HG02981 (cell line): ENCODE measurements at regions not wholly inside any gene's neighbourhood (a gene's known extent, or its start where the extent isn't known, plus 50 kb on each side); places are given as distances from the start of the nearest gene placed in this dataset.

ENCODE experiments used
- ATAC-seq: cut with Tn5 transposase; IDR thresholded peaks from one replicate; pipeline ENCODE4 v1.9.1; 2021; ENCODE audit warnings: mild to moderate bottlenecking, moderate library complexity; ENCODE audit not compliant: unreplicated experiment

- ATAC-seq, result no peak
Observed at GRCh38 chr15:38878926-38879325, 314.3 kb upstream of the RASGRP1 start.

DNA sequence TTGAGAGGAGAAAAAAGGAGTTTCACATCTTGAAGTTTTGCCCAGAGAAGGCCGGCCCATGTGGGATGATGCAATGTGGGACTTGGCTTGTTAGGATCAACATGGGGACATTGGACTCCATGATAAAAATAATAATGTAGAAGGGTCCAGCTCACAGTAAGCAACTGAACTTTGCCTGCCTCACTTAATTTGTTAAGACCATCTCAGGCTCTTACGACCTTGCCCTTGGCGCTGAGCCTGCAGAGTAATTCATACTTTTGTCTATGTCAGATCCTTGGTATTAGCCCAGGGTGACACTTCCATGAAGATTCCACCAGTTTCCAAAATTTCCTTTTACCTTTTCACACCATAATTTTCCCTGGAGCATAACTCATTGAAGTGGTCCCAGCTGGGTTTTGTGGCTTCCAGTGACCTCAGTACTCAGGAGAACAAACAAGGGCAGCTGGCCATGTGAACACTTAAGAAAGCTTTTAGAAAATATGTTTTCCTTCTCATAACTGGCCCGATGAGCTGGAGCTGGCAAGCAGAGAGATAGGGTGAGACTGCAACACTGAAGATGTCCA lies 315.4 kb upstream of the RASGRP1 start:
- no peak for ATAC-seq

DNA sequence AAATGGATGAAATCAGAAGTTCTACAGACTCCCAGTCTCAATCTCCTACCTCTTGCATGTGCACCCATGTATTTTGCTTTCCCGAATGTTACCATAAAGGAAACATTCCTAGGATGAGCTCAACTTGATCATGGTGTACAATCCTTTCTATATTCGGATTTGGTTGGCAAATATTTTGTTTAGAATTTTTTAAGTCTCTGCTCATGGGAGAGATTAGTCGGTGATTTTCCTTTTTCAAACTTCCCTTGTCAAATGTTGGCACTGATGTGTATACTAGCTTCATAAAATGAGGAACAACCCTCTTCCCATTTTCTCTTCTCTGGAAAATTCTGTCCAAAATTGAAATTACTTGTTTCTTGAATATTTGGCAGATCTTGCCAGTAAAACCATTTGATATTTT lies 317.6 kb upstream of the RASGRP1 start:
- ATAC-seq, result no peak

- ATAC-seq, result no peak
Observed at GRCh38 chr15:38883987-38884386, 319.4 kb upstream of the RASGRP1 start.

DNA sequence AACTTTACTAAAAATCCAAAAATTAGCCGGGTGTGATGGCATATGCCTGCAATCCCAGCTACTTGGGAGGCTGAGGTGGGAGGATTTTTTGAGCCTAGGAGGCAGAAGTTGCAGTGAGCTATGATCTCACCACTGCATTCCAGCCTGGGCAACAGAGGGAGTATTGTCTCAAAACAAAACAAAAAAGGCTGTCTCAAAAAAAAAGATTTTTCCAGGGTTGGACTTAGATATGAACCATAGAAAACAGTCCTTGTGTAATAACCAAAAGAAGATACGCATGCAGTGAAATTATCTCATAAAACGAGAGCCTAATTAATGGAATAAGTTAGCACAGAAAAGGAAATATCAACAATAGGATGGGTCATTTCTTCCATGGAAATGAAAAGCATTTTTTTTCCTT lies 320.4 kb upstream of the RASGRP1 start:
- no peak for ATAC-seq

- no peak for ATAC-seq
Observed at GRCh38 chr15:38885471-38885952, 320.9 kb upstream of the RASGRP1 start.

GRCh38 chr15:38886315-38887163 lies 321.9 kb upstream of the RASGRP1 start:
- ATAC-seq, result no peak

DNA sequence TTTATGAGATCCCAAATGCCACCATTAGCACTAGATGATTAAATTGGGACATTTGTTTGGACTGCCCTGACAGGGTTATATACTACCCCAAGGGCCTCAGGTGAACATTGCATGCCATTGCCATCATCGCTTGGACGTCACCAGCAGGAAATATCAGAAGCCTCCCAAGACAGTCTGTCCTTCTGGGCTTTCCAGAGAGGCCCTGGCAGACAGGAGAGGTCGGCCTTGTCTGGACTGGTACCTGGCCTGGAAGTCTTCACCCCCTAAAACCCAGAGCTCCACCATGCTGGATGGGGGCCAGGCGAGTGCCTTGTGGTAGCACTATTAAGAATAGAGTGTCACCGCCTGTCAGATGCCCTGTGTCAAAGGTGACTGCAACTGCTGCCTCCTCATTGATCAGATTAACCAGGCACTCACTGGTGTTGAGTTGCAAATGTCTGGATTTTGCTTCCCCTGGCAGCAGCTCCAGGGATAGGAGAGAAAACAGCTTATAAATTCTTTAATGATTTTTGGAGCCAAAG lies 324.1 kb upstream of the RASGRP1 start:
- no peak for ATAC-seq

- no peak for ATAC-seq
Observed at GRCh38 chr15:38890194-38890593, 325.6 kb upstream of the RASGRP1 start.

DNA sequence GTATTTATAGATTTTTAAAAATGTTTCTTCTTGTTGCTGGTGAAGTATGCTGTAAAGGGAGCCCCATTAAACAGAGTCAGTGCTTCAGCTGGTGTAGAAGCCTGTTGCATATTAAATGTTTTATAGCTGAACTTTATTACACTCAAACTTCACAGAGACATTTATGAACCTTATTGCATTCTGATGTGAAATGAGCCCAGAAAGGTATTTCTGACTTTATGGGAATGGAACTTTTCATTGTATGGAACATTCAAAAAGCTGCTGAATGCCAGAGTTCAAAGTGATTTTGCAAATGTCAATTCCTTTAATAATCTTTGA lies 329.3 kb upstream of the RASGRP1 start:
- no peak for ATAC-seq

- no peak for ATAC-seq
Observed at GRCh38 chr15:38894243-38894948, 329.8 kb upstream of the RASGRP1 start.

- no peak for ATAC-seq
Observed at GRCh38 chr15:38895326-38896255, 331.0 kb upstream of the RASGRP1 start.

GRCh38 chr15:38896647-38897046 lies 332.0 kb upstream of the RASGRP1 start:
- no peak for ATAC-seq

GRCh38 chr15:38897551-38897950 lies 332.9 kb upstream of the RASGRP1 start:
- ATAC-seq, result no peak

- ATAC-seq, result no peak
Observed at GRCh38 chr15:38898236-38898635, 333.6 kb upstream of the RASGRP1 start.

DNA sequence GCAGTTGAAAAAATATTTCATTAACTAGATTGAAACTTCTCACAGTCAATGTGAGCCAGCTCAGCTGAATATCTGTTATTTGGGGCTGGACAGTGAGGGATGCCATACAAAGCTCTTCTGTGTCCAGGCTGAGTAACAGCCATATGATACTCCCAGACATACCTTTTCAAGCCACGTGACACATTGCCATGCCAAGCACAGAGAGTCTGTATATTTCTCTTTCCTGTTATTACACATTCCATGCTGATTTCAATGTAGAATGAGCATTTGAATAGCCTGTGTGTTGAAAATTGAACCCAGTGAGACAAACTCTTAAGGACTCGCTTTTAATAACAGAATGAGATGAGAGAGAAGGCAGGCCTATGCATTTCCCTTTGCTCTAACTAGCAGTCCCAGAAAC lies 334.7 kb upstream of the RASGRP1 start:
- ATAC-seq, result no peak

GRCh38 chr15:38904298-38904697 lies 339.7 kb upstream of the RASGRP1 start:
- ATAC-seq, result no peak

GRCh38 chr15:38905632-38906031 lies 341.0 kb upstream of the RASGRP1 start:
- ATAC-seq, result no peak

DNA sequence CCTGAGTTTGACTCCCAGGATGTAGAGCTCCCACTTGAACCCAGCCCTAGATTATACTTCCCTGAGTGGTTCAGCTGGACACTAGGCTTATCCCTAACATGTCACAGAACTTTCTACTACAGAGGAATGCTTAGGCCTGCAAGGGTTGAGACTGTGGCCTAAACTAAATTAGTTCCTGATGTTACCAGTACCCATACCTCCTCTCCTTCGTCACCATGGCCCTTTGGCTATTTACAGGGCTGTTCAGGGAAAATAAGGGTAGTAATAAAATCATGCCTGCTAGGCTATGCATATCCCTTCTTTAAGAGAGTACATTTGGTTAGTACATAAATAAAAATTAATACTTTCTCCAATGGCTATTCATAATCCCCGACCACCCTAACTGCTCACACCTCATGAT lies 356.4 kb upstream of the RASGRP1 start:
- no peak for ATAC-seq

DNA sequence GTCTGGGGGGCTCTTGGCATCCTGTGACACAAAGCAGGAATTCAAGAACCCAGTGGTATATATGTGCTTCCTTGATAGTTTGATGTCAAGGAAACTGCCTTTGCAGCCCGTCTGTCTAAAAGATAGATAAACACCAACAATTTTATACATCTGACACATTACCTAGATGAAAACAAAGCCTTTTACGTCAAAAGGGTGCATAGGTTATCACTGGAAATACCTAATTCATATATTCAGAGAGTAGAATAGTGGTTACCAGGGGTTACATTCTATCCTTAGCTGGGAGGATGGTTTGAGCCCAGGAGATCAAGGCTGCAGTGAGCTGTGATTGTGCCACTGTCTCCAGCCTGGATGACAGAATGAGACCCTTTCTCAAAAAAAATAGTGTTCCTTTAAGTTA lies 356.9 kb upstream of the RASGRP1 start:
- ATAC-seq, result no peak

- ATAC-seq, result no peak
Observed at GRCh38 chr15:38928431-38928830, 363.8 kb upstream of the RASGRP1 start.
